GM18517 (cell line): ENCODE measurements at regions not wholly inside any gene's neighbourhood (a gene's known extent, or its start where the extent isn't known, plus 50 kb on each side); places are given as distances from the start of the nearest gene placed in this dataset.

Experiments
- ATAC-seq: cut with Tn5 transposase; IDR thresholded peaks from one replicate; pipeline ENCODE4 v1.9.1; 2021; ENCODE audit warnings: mild to moderate bottlenecking, moderate library complexity; ENCODE audit not compliant: unreplicated experiment

DNA sequence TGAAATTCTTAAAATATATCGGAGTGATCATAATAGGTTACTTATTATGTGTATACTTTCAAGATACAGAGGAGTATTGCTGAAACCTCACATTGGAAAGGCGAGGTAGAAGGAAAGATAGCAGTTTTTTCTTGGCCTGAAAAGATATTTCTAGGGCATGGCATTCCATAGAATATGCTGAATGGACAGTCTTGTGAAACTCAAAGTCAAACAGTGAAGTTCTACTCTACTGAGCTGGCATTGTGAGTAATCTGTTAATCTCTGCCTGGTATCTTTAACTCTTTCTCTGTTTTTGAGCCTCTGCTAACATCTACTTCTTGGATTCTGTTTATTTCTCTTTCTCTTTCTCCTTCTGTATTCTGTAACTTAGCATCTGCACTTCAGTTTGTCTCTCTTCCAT lies 176.3 kb upstream of the ZBTB20 start:
- no peak for ATAC-seq

DNA sequence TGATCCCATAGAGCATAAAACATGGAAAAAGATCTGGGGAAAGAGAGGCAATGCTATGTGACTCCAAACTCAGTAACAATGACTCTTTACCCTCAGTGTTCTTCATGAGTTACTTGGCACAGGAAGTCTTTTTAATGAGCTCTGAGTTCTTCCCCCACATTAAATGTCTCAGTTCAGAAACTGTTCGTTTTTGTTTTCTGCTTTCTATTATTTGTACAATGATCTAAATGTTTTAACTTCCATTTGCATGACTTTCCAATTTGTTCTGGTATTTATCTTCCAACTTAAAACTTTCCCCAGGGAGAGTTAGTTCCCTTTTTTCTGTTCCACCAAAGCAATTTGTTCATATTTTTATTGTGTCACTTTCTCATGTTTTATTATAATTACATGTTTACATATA lies 177.0 kb upstream of the ZBTB20 start:
- no peak for ATAC-seq

DNA sequence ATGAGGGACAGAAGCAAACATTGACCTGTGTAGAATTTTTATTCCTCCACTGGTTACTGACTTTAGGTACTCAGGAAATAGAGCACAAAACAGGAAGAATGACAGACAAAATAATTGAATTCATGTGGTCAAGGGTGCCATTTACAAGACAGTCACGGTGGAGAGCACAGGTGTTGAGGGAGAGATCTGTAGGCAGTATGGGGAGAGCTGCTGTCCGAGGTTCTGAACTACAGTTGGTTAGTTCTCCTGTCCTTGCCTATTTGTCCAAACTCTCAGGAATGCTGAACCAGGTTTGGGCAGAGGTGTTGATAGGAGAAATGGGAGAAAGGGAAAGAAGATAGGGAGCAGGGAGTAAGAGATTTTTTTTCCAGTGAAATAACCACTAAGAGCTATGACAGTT lies 178.5 kb upstream of the ZBTB20 start:
- ATAC-seq: no peak

DNA sequence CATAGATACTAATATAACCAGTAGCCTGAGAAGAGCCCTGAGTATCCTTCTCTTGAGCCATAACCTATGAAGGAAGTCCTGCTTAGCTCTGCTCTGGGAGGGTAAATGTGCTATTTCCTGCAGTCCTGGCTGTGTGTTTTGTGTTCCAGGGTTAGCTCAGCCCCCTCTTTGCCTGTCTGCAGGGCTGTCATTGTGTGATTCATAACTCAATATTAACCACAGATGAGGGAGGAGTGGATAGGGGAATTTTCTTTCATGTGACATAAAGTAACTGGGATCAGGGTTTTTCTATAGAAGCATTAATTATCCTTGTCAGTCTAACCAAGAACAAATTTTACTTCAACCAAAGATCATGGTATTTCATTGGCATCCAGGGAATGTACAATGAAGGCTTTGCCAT lies 183.3 kb upstream of the ZBTB20 start:
- ATAC-seq: no peak

GRCh38 chr3:115332998-115333397 lies 185.9 kb upstream of the ZBTB20 start:
- no peak for ATAC-seq

DNA sequence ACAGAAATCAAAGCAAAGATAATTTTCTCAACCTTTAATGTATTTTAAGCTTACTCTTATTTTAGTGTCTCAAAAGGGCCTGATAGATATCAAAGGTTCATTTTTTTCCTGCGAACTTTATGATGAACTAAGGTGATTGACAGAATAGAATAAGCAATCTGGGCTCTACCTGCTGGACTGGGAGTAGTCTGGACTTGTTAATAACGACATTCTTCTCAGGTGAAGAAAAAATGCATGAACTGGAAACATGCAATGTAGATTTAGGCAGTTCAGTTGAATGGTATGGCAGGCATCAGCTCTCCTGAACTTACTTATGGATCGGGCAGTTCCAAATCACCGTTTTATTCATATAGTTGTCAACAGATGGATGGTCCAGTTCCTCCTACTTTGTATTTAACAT lies 189.7 kb upstream of the ZBTB20 start:
- no peak for ATAC-seq

- ATAC-seq: no peak
Measured at GRCh38 chr3:115340586-115340985, 193.5 kb upstream of the ZBTB20 start.

DNA sequence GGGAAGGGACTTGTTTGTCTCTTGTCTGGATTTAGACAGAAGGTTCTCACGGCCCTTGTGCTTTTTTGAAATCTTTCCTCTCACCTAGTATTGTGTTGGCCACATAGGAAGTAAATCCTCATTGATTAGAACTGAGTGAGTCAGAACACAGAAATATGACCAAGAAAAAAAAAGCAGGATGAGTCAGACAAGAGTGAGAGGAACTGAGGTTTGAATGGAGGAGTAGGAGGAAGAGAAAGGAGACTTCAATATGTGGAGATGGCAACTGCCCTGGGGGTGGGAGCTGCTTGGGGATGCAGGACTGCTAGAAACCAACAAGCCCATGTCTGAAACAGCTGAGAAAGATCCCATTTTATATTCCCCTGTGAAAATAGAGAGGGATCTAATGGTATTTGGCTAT lies 194.1 kb upstream of the ZBTB20 start:
- no peak for ATAC-seq

GRCh38 chr3:115347737-115348136 lies 200.6 kb upstream of the ZBTB20 start:
- no peak for ATAC-seq

DNA sequence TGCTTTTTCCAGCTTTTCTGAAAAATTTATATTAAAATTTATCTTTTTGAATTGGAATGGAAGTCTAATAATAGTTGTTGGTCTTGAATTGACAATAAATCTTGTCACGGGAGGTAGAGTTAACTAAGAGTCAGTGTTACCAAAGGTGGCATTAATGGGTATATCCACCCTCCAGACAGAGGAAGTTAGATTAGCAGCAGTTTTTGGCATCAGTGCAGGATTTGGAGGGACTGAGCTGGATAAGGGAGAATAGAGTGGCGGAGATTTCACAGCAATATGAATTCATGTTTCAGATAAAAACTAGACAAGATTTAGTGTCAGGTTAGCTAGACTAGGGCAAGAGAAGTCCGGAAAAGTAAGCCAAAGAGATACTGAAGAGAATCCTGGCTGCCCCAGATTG lies 201.3 kb upstream of the ZBTB20 start:
- no peak for ATAC-seq

DNA sequence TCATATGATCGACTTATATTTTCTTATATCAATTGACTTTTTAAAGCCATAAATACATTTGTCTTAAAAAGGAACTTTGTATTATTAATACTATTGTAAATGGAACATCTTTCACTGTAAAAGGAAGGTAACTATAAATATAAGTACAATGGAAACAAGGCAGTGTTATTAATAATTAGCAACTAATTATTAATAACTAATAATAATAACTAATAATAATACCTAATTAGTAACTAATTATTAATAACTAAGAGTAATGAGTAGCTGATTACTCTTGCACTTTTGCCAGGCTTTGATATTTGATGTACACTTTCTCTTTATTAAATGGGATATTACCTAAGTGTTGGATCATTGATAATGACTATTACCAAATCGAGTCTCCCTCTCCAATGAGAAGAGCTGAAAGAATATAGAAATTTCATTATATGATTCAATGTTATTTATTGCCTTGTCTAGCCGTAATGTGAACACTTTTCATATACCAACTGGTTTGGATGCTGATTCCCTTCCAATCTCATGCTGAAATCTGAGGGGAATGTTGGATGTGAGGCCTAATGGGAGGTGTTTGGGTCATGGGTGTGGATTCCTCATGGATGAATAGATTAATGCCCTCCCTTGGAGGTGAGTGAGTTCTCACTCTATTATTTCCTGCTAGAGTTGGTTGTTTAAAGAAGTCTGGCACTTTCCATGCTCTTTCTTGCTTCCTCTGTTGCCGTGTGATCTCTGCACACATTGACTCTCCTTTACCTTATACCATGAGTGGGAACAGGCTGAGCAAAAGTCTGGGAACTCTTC lies 202.1 kb upstream of the ZBTB20 start:
- ATAC-seq: no peak

DNA sequence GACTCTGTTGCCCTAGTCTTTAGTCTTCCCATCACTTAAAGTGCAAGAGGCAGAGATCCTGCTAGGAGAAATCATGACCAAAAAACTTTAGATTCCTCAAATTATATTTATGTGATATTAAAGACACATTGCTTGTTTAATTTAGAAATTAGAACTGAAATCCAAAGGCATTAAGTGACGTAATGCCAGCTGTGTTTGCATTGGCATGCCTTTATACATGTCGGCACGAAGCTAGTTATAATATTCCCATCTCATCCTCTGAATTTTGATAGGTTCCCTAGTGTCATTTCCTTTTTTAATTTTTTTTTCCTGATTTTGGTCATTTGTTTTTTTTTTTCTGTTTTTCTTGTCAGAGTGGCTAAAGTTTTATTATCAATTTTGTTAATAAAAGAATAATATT lies 203.5 kb upstream of the ZBTB20 start:
- ATAC-seq: no peak

- no peak for ATAC-seq
Measured at GRCh38 chr3:115351193-115351592, 204.1 kb upstream of the ZBTB20 start.

DNA sequence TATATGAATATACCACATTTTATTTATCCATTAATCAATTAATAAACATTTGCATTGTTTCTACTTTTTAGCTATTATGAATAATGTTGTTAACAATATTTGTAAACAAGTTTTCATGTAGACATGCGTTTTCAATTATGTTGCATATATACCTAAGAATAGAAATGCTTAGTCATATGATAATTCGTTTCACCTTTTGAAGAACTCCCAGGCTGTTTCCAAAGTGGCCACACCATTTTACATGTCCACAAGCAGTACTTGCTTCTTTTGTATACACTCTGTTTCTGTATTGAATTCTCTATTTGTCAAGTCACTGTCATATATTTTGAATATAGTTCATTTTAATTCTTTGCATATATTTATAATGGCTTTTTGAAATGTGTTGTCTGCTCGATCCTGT lies 206.9 kb upstream of the ZBTB20 start:
- no peak for ATAC-seq

GRCh38 chr3:115357456-115357855 lies 210.4 kb upstream of the ZBTB20 start:
- no peak for ATAC-seq

DNA sequence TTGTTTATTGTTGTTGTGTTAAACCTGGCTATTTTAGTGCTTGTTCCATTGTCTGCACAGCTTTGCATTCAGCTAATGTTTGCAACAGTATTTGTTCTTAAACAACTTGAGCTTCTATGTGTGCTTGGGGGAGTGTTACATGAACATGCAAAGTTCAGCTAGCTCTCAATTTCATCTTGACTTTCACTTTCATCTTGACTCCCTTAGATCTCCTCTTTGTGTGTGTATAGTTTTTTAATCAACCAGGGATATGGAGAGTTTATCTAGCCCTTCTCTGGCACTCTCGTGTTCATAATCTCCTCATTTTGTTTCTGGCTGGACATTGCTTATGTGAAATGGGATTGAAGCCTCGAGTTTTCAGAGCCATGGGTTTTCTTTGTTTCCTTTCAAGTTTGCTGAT lies 212.4 kb upstream of the ZBTB20 start:
- peak; percentile 96 for ATAC-seq

DNA sequence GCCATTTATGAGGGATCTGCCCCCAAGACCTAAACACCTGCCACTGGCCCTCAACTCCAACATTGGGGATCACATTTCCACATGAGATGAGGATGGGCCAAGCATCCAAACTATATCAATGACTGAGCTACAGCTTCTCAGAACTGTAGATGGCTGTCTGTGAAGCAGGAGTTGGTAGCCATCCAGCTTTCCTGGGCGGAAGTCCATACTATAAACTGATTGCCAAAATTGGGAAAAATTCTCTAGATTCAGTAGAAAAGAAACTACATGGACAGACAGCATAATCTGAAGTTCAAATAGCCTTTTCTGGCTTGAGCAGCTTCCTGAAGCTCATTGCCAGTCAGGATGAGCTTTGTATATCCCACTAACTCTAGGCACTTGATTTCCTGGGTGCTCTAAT lies 214.7 kb upstream of the ZBTB20 start:
- ATAC-seq: no peak

GRCh38 chr3:115363071-115363470 lies 216.0 kb upstream of the ZBTB20 start:
- no peak for ATAC-seq

GRCh38 chr3:115369021-115369420 lies 221.9 kb upstream of the ZBTB20 start:
- ATAC-seq: no peak

- no peak for ATAC-seq
Measured at GRCh38 chr3:115375362-115375761, 228.3 kb upstream of the ZBTB20 start.

- no peak for ATAC-seq
Measured at GRCh38 chr3:115380883-115381572, 233.9 kb upstream of the ZBTB20 start.

DNA sequence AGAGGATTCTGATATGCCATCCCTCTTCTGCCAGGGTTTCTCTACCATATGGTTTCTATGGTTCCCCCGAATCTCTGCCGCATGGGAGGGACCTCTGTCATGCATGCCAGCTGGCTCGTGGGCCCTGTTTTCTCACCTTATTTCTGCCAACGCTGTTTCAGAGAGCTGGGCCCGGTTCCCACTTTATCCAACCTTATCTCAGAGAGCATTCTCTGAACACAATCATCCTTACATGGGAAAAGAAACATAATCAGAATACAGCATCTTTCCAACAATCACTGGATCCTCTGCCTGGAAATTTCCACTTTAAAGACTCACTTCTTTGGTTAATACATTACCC lies 234.5 kb upstream of the ZBTB20 start:
- no peak for ATAC-seq

- no peak for ATAC-seq
Measured at GRCh38 chr3:115381931-115382330, 234.8 kb upstream of the ZBTB20 start.
